ENCODE measurements at regions not wholly inside any gene's neighbourhood (a gene's known extent, or its start where the extent isn't known, plus 50 kb on each side); places are given as distances from the start of the nearest gene placed in this dataset.
"Not testable (repeated sequence)": the region's sequence is repeated elsewhere in the genome, so short reads cannot be mapped to it uniquely, and the experiment has no call there.

GRCh38 chr3:94647131-94647530, 584.3 kb downstream of the NSUN3 start:
- no peak for TF ChIP-seq CTCF (IDR thresholded peaks at IDR 0.05; ENCODE audit: unreplicated experiment in 3 of 3)
- Mint-ChIP-seq H3K9me3 (peaks cover 5% of the 10 kb centered on the region), H3K4me3 (no peak overlapping the region), H3K36me3 (ENCODE audit: low read depth) (peaks cover 5% of the 10 kb centered on the region), H3K4me1 (no peaks in the 10 kb centered on the region), H3K27me3 (ENCODE audit: low read depth) (no peaks in the 10 kb centered on the region), H3K27ac (no peak overlapping the region)

- H3K27me3 Mint-ChIP-seq (ENCODE audit: low read depth); H3K4me1 Mint-ChIP-seq; H3K36me3 Mint-ChIP-seq (ENCODE audit: low read depth): not testable (repeated sequence)
- H3K4me3 Mint-ChIP-seq = peak overlapping the region in 1 of 3 experiments; percentile 2
- peaks cover 11% of the 10 kb centered on the region for H3K9me3 Mint-ChIP-seq
- peak overlapping the region; percentile 92 to 96 (median 92) for H3K27ac Mint-ChIP-seq
Measured at GRCh38 chr3:94648270-94649180, 585.7 kb downstream of the NSUN3 start.

- H3K27ac Mint-ChIP-seq = no peak overlapping the region
- H3K36me3 Mint-ChIP-seq (ENCODE audit: low read depth) = no peaks in the 10 kb centered on the region
- peaks cover 6% of the 10 kb centered on the region for H3K9me3 Mint-ChIP-seq
- TF ChIP-seq CTCF (IDR thresholded peaks at IDR 0.05; ENCODE audit: unreplicated experiment in 3 of 3) = no peak
- H3K4me1 Mint-ChIP-seq = no peaks in the 10 kb centered on the region
- no peak overlapping the region for H3K4me3 Mint-ChIP-seq
- no peaks in the 10 kb centered on the region for H3K27me3 Mint-ChIP-seq (ENCODE audit: low read depth)
Measured at GRCh38 chr3:94654096-94654495, 591.2 kb downstream of the NSUN3 start.

GRCh38 chr3:94665922-94666321, 603.1 kb downstream of the NSUN3 start:
- Mint-ChIP-seq H3K4me3 (no peak overlapping the region), H3K4me1 (no peaks in the 10 kb centered on the region), H3K27ac (no peak overlapping the region), H3K9me3 (no peaks in the 10 kb centered on the region), H3K36me3 (ENCODE audit: low read depth) (no peaks in the 10 kb centered on the region), H3K27me3 (ENCODE audit: low read depth) (no peaks in the 10 kb centered on the region)
- no peak for TF ChIP-seq CTCF (IDR thresholded peaks at IDR 0.05; ENCODE audit: unreplicated experiment in 3 of 3)

GRCh38 chr3:94671078-94671477, 608.2 kb downstream of the NSUN3 start:
- Mint-ChIP-seq H3K27me3 (ENCODE audit: low read depth) (no peaks in the 10 kb centered on the region), H3K4me3 (no peak overlapping the region), H3K4me1 (no peaks in the 10 kb centered on the region), H3K36me3 (ENCODE audit: low read depth) (no peaks in the 10 kb centered on the region), H3K9me3 (no peaks in the 10 kb centered on the region), H3K27ac (no peak overlapping the region)
- TF ChIP-seq CTCF (IDR thresholded peaks at IDR 0.05; ENCODE audit: unreplicated experiment in 3 of 3) = no peak

- Mint-ChIP-seq H3K27me3 (ENCODE audit: low read depth) (no peaks in the 10 kb centered on the region), H3K27ac (no peak overlapping the region), H3K4me3 (no peak overlapping the region), H3K36me3 (ENCODE audit: low read depth) (no peaks in the 10 kb centered on the region), H3K9me3 (peaks cover 12% of the 10 kb centered on the region), H3K4me1 (no peaks in the 10 kb centered on the region)
- no peak for TF ChIP-seq CTCF (IDR thresholded peaks at IDR 0.05; ENCODE audit: unreplicated experiment in 3 of 3)
Measured at GRCh38 chr3:94673876-94674275, 611.0 kb downstream of the NSUN3 start.
